Endothelial cell of umbilical vein (primary cell): ENCODE measurements at regions not wholly inside any gene's neighbourhood (a gene's known extent, or its start where the extent isn't known, plus 50 kb on each side); places are given as distances from the start of the nearest gene placed in this dataset.

Source experiments
- BruUV-seq: library from RNA; stranded (reverse); fragments of 400-500 nt; replicated peaks from 2 replicates; lab custom pipeline; 2021; lab: Mats Ljungman, UMichigan
- CTCF ChIA-PET: fragments of 300-600, 350-600 bp; sonication (Branson Sonifier 250); formaldehyde crosslinking; loops from one replicate; lab custom pipeline; 2021; ENCODE audit warnings: antibody characterized with exemption, inconsistent platforms; lab: Charles Lee
- POLR2A ChIA-PET: fragments of 300-600, 350-600 bp; sonication (Branson Sonifier 250); formaldehyde crosslinking; loops from one replicate; lab custom pipeline; 2021; ENCODE audit warnings: antibody characterized with exemption, inconsistent platforms; lab: Charles Lee
- DNase-seq: peaks from one replicate; pipeline ENCODE4 v3.0.0-alpha.2; 2011; ENCODE audit warnings: low read depth, low spot score
- FAIRE-seq: peaks from 2 replicates; lab custom pipeline; 2011; peaks lifted over from hg19 to GRCh38; lab: Jason Lieb, UNC
- H2AFZ ChIP-seq: 2 replicates; pipeline ENCODE4 v1.6.0; 2012; ENCODE audit warnings: low read depth, low read length, control low read depth, inconsistent platforms
- H3K27ac ChIP-seq: 2 replicates; pipeline ENCODE4 v1.5.1; 2011; ENCODE audit warnings: low read depth, mild to moderate bottlenecking, control low read depth, low read length, moderate library complexity; ENCODE audit not compliant: insufficient read depth
- H3K27me3 ChIP-seq, 2 experiments: 2 replicates each; pipeline versions ENCODE4 v1.6.0 to v1.6.1; 2011; ENCODE audit warnings: low read length in 2 of 2, mixed read lengths in 1 of 2; ENCODE audit not compliant: control insufficient read depth in 2 of 2, insufficient read depth in 2 of 2
- H3K36me3 ChIP-seq, 2 experiments: 2 replicates in 1 of 2; 3 replicates in 1 of 2; pipeline ENCODE4 v1.5.1; 2011; ENCODE audit warnings: low read length in 2 of 2, mild to moderate bottlenecking in 1 of 2, moderate library complexity in 1 of 2; ENCODE audit not compliant: control insufficient read depth in 2 of 2, insufficient read depth in 2 of 2; ENCODE audit errors: extremely low read depth in 1 of 2
- H3K4me1 ChIP-seq: 3 replicates; pipeline ENCODE4 v1.5.1; 2011; ENCODE audit warnings: mild to moderate bottlenecking, low read length; ENCODE audit not compliant: control insufficient read depth, insufficient read depth; ENCODE audit errors: extremely low read depth
- H3K4me2 ChIP-seq: 2 replicates; pipeline ENCODE4 v1.6.1; 2011; ENCODE audit warnings: low read length, control low read depth, mixed read lengths; ENCODE audit not compliant: insufficient read depth
- H3K4me3 ChIP-seq, 3 experiments: fragments of 200-600 bp in 1 of 3; sonication (generic), shearing (Covaris generic) in 1 of 3; replicated peaks in 1 of 3; 2 replicates each; pipeline ENCODE4 v1.5.1; 2011 to 2016; ENCODE audit warnings: control low read depth in 3 of 3, low read length in 3 of 3, mild to moderate bottlenecking in 2 of 3, inconsistent platforms in 1 of 3, low read depth in 1 of 3, moderate library complexity in 1 of 3; ENCODE audit not compliant: insufficient read depth in 1 of 3
- H3K79me2 ChIP-seq: 2 replicates; pipeline ENCODE4 v1.6.0; 2012; ENCODE audit warnings: low read length, inconsistent platforms; ENCODE audit not compliant: control insufficient read depth, insufficient read depth
- H3K9ac ChIP-seq: replicated peaks from 2 replicates; pipeline ENCODE3; 2011; ENCODE audit warnings: low read length, control low read depth; ENCODE audit not compliant: insufficient read depth; ENCODE audit errors: extremely low read depth
- H3K9me1 ChIP-seq: replicated peaks from 3 replicates; pipeline ENCODE4 v1.6.0; 2011; ENCODE audit warnings: mild to moderate bottlenecking, low read length; ENCODE audit not compliant: control insufficient read depth, insufficient read depth; ENCODE audit errors: extremely low read depth
- H3K9me3 ChIP-seq: replicated peaks from 2 replicates; pipeline ENCODE4 v1.5.1; 2012; ENCODE audit warnings: low read length, inconsistent platforms; ENCODE audit not compliant: control insufficient read depth, insufficient read depth
- H4K20me1 ChIP-seq: replicated peaks from 2 replicates; pipeline ENCODE3; 2011; ENCODE audit warnings: mild to moderate bottlenecking, low read length; ENCODE audit not compliant: control insufficient read depth, insufficient read depth; ENCODE audit errors: extremely low read depth
- CTCF ChIP-seq, 2 donors: IDR thresholded peaks; 1 replicate in 1 of 2; 2 replicates in 1 of 2; pipeline ENCODE4 v1.5.1; 2011; ENCODE audit warnings: low read length in 2 of 2, mild to moderate bottlenecking in 2 of 2, moderate library complexity in 2 of 2, control low read depth in 1 of 2, inconsistent platforms in 1 of 2, low read depth in 1 of 2; ENCODE audit not compliant: insufficient read depth in 1 of 2; ENCODE audit errors: extremely low read depth in 1 of 2
- EZH2 ChIP-seq: IDR thresholded peaks from 2 replicates; pipeline ENCODE4 v1.6.1; 2012; ENCODE audit warnings: borderline replicate concordance, low read depth, mild to moderate bottlenecking, moderate library complexity, low read length, inconsistent platforms; ENCODE audit not compliant: severe bottlenecking
- FOS ChIP-seq: IDR thresholded peaks from 2 replicates; pipeline ENCODE4 v1.6.1; 2011; ENCODE audit warnings: mild to moderate bottlenecking, low read length, moderate library complexity, borderline replicate concordance; ENCODE audit not compliant: insufficient read depth
- GATA2 ChIP-seq: IDR thresholded peaks from 2 replicates; pipeline ENCODE4 v1.7.0; 2011; ENCODE audit warnings: low read depth, mild to moderate bottlenecking, moderate library complexity, mixed read lengths, low read length; ENCODE audit not compliant: insufficient read length, insufficient read depth
- JUN ChIP-seq: IDR thresholded peaks from 2 replicates; pipeline ENCODE4 v1.6.1; 2011; ENCODE audit warnings: borderline replicate concordance, low read depth; ENCODE audit not compliant: insufficient read length, insufficient read depth
- MAX ChIP-seq: IDR thresholded peaks from 2 replicates; pipeline ENCODE4 v1.6.1; 2011; ENCODE audit not compliant: insufficient read depth, insufficient read length
- MYC ChIP-seq: IDR thresholded peaks from one replicate; pipeline ENCODE4 v1.6.1; 2011; ENCODE audit warnings: mild to moderate bottlenecking, low read depth, low read length
- POLR2A ChIP-seq: IDR thresholded peaks from 2 replicates; pipeline ENCODE4 v1.6.1; 2012; ENCODE audit warnings: low read depth, mild to moderate bottlenecking, control low read depth, low read length
- POLR2AphosphoS5 ChIP-seq: IDR thresholded peaks from 2 replicates; pipeline ENCODE4 v1.6.1; 2012; ENCODE audit warnings: low read depth, mild to moderate bottlenecking, control low read depth, low read length, moderate library complexity; ENCODE audit not compliant: insufficient read depth
- dilution Hi-C: fragments of 300-500 bp; cut with MboI; formaldehyde crosslinking; loops from one replicate; pipeline ENCODE4 v1.15.0; 2019; ENCODE audit warnings: low sequenced_read_pairs; ENCODE audit not compliant: extremely low pct_ligation_motif_present
- intact Hi-C: fragments of 100-400 bp; cut with micrococcal nuclease; formaldehyde crosslinking; loops from one replicate; pipeline ENCODE4 v1.10.0; 2022

- Histone ChIP-seq H3K36me3 (no peaks in the 10 kb centered on the region), H3K4me3 (no peak overlapping the region), H3K9ac (no peak overlapping the region), H3K9me3 (peaks cover 3% of the 10 kb centered on the region), H3K4me1 (no peaks in the 10 kb centered on the region), H3K79me2 (no peaks in the 10 kb centered on the region), H3K9me1 (no peaks in the 10 kb centered on the region), H3K27me3 (no peaks in the 10 kb centered on the region), H3K27ac (no peak overlapping the region), H4K20me1 (no peaks in the 10 kb centered on the region), H3K4me2 (no peak overlapping the region), H2AFZ (no peak overlapping the region)
- dilution Hi-C loops (no loop called here), intact Hi-C loops (no loop called here)
- no peak for TF ChIP-seq MAX
- no peak for TF ChIP-seq FOS
- no peak for TF ChIP-seq EZH2
- TF ChIP-seq GATA2: no peak
- no peak for TF ChIP-seq MYC
- TF ChIP-seq CTCF (IDR thresholded peaks at IDR 0.05; ENCODE audit: extremely low read depth in 1 of 2, insufficient read depth in 1 of 2, low read depth in 1 of 2, low read length in 2 of 2): no peak
- no peak for TF ChIP-seq JUN
- no peak for TF ChIP-seq POLR2AphosphoS5
- TF ChIP-seq POLR2A: no peak
- ChIA-PET POLR2A (no interaction called here), CTCF (no interaction called here)
- FAIRE-seq: no peak
- no TSS peak for BruUV-seq
- no peak for DNase-seq
Observed at GRCh38 chr16:35171106-35171505, 1711.7 kb downstream of the TP53TG3F start.
